ENCODE measurements at regions not wholly inside any gene's neighbourhood (a gene's known extent, or its start where the extent isn't known, plus 50 kb on each side); places are given as distances from the start of the nearest gene placed in this dataset.

- no peak for TF ChIP-seq CTCF (IDR thresholded peaks at IDR 0.05)
- TF ChIP-seq POLR2A (IDR thresholded peaks at IDR 0.05) = no peak
These were observed 1198.9 kb upstream of the PCDH7 start for GRCh38 chr4:29521281-29521680.

Data from body of pancreas (tissue), 4 donors.